Gastrocnemius medialis (tissue), 4 donors: ENCODE measurements at regions not wholly inside any gene's neighbourhood (a gene's known extent, or its start where the extent isn't known, plus 50 kb on each side); places are given as distances from the start of the nearest gene placed in this dataset.

Experiments used
- CTCF ChIP-seq, 5 experiments: fragments of 450-650 bp in 3 of 5; fragments of 200-600 bp in 2 of 5; sonication (generic) in 2 of 5; IDR thresholded peaks in 4 of 5; conservative IDR thresholded peaks in 1 of 5; 1 replicate in 4 of 5; 2 replicates in 1 of 5; pipeline ENCODE4 v1.5.1; 2016 to 2019; ENCODE audit warnings: antibody characterized with exemption in 5 of 5, mild to moderate bottlenecking in 3 of 5, moderate library complexity in 3 of 5
- POLR2A ChIP-seq, 2 donors: fragments of 450-650 bp; IDR thresholded peaks; one replicate each; pipeline ENCODE4 v1.6.1; 2017; ENCODE audit warnings: antibody characterized with exemption in 2 of 2, mild to moderate bottlenecking in 2 of 2, moderate library complexity in 2 of 2

DNA sequence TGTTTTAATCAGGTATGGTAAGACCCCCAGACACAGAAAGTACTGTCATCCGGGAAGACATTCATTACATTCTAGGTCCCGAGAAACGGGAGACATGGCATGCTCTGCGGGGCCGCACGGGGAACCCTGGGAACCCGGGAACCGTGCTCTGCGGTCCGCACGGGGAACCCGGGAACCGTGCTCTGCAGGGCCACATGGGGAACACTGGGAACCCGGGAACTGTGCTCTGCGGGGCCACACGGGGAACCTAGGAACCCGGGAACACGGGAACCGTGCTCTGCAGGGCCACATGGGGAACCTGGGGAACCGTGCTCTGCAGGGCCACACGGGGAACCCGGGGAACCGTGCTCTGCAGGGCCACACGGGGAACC lies 165.6 kb upstream of the SULF2 start:
- TF ChIP-seq POLR2A (IDR thresholded peaks at IDR 0.05) (no peak), CTCF (IDR thresholded peaks at IDR 0.05 in 4 of 5, conservative IDR thresholded peaks at IDR 0.05 in 1 of 5) (no peak)
